ENCODE measurements at regions not wholly inside any gene's neighbourhood (a gene's known extent, or its start where the extent isn't known, plus 50 kb on each side); places are given as distances from the start of the nearest gene placed in this dataset.
"Not testable (repeated sequence)": the region's sequence is repeated elsewhere in the genome, so short reads cannot be mapped to it uniquely, and the experiment has no call there.

GRCh38 chr5:67619235-67619634, 422.6 kb upstream of the CD180 start:
- no peak for DNase-seq

GRCh38 chr5:67617051-67617450, 420.5 kb upstream of the CD180 start:
- DNase-seq, result no peak

DNA sequence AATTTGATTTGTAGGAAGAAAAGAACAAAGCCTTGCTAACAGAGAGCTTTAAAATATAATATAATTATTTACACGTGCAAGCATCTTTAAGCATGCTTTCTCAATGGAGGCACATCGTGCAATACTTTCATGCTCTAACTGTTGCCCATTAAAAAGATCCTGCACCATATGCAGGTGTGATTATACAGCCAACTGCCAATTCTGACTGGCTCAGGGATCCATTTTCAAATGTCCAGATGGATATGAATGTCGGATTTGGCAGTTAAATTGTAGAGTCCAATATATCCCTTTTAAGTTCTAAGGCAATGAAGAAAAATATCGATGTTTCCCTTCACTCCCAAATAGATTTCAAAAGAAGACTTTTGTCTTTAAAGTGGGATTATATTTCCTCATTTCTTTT, 416.4 kb upstream of the CD180 start:
- DNase-seq, result no peak

- DNase-seq, result no peak
These were observed 413.8 kb upstream of the CD180 start for GRCh38 chr5:67610186-67610912.

DNA sequence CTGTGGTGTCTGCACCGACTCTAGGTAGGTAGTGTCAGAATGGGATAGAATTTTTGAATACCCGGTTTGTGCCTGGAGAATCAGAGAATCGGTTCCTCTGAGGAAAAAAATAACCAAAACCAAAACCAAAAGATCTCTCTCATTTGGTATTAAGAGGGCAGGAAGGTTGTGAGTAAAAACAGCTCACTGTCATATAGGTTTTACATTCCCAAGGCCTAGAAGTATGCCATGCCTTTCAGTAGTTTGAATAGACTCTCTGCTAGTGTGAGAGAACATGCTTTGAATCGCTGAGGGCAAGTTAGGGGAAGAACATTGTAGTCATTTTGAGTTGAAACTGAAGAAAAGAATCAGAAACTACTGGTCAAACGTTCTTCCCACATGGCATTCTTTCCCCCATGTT, 411.4 kb upstream of the CD180 start:
- no peak for DNase-seq

DNA sequence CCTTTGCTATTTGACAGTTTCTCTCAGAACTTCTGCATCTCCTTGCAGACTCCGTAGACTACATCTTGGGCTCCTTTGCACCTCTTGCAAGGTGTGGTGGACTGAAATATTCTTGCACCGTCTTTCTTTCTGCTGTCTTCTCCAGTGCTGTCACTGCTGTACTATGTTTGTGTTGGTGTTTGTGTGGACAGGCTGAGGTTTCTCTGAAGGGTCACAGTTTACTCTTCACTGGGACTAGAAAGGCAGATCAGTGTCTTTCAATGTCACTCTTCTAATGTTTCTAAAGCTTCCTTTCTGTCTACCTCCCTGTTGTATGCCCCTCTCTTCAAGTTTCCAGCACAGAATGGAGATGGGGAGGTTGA, 410.0 kb upstream of the CD180 start:
- DNase-seq, result no peak

- no peak for DNase-seq
These were observed 409.4 kb upstream of the CD180 start for GRCh38 chr5:67605730-67606585.

DNA sequence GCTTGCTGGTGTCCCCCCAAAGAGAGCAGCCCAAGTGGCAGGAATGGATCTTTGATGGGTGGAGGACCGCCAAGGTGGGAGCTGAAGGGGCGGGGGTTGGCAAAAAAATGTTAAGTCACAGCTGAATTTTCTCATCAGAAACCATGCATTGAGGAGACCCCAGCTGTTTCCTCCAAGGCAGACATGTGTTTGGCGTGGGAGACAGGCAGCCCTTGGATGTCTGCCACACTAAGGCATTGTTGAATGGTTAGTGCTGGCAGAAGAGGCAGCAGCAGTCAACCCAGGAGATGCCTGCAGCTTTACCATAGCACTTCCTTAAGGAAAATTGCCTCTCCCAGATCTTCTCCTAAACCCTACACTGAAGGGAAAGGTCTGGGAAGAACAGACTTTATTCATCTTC, 394.9 kb upstream of the CD180 start:
- no peak for DNase-seq

GRCh38 chr5:67588389-67588788, 391.8 kb upstream of the CD180 start:
- no peak for DNase-seq

DNA sequence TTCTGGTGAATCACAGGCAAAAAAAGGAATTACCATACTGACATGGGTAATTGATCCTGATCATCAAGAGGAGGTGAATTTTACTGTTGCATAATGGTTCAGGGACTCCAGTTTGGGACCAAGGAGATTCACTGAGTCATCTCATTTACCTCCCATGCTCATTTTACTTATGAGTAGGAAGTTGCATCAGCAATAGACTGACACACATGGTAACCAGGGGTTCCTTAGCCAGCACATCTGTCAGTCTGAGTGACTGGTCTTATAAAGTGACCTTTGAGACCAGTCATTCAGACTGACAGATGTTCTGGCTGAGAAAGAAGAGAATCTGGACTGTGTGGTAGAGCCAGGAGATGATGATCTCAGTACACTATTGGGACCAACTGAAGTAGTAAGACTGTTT, 384.6 kb upstream of the CD180 start:
- no peak for DNase-seq

- no peak for DNase-seq
These were observed 381.4 kb upstream of the CD180 start for GRCh38 chr5:67578011-67578410.

DNA sequence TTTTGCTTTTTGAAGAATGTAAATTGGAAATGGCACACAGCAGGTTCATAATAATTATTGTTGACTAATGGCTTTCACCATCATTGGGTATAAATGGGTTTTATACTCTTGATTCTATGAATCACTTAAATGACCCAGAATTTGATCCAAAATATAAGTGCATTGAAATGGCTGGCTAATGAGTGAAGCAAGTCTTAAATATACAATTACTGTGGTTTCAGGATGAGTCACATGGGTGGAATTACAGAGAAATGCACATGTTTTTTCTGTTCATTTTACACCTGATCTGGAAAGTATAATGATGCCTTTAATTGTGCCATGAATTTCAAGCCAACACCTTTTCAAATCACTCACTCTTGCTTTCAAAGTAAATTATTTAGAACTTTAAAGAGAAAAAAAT, 380.8 kb upstream of the CD180 start:
- DNase-seq, result no peak

DNA sequence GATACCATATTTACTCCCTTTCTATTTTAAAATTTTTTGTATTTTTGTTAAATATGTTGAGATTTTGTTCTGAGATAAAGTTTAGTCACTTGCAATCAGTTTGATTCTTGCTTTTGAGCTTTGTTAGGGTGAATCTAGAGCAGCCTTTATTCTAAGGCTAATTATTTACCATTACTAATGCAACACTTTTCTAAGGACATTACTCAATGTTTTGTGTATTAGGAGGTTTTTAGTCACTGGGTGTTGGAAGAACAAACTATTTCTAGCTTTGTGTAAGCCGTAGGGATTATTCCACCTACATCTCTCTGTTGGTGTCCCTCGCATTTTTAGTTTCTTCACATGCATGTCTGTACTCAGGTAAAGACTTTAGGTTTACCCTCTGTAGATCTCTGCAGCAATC, 379.5 kb upstream of the CD180 start:
- DNase-seq, result no peak

DNA sequence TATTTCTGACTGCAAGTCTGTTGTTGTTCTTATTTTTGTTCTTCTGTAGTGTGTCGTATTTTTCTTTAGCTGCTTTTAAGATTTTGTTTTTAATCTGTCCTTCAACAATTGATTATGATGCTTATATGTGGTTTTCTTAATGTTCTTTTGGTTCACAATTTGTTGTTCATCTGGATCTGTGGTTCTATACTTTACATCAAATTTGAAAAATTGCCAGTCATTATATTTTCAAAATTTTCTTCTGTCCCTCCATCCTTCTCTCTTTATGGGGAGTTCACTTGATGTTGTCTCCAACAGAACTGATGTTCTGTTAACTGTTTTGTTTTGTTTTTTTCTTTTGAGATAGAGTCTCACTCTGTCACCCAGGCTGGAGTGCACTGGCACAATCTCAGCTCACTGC, 378.5 kb upstream of the CD180 start:
- no peak for DNase-seq

GRCh38 chr5:67561151-67561932, 364.7 kb upstream of the CD180 start:
- DNase-seq, result no peak

DNA sequence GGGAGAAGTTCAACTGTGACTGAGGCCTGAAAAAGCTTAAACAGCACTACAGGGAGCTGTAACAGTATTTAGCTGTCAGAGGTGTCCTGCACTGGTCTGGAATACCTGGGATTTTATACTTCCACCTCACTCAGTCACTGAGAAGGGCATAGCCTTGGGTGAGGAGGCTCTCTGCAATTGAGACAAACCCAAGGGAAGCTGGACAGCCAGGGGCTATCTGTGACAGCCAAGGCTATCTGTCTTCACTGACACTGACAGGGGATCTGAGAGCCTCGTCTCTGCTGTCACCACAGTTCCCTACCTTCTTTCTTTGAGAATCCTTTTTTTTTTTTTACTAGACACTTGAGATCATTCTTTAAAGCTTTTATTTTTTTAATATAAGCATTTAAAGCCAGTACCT, 356.2 kb upstream of the CD180 start:
- DNase-seq, result no peak

DNA sequence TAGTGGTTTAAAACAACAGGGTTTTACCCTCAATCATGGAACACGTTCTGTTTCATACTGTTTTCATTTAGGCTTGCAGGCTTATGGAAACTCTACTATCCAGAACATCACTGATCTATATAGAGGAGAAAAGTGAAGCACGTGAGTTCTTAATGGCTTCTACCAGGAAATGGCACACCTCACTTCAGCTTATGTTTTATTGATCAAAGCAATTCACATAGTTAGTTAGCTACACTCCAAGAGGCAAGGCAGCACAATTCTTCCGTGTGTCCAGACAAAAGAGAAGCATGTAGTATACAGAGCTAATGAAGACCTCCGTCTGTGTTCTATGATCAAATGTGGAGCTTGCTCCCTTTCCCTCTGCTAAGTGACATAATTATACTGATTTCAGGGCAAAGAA, 353.3 kb upstream of the CD180 start:
- DNase-seq, result no peak

GRCh38 chr5:67549296-67549618, 352.7 kb upstream of the CD180 start:
- no peak for DNase-seq

DNA sequence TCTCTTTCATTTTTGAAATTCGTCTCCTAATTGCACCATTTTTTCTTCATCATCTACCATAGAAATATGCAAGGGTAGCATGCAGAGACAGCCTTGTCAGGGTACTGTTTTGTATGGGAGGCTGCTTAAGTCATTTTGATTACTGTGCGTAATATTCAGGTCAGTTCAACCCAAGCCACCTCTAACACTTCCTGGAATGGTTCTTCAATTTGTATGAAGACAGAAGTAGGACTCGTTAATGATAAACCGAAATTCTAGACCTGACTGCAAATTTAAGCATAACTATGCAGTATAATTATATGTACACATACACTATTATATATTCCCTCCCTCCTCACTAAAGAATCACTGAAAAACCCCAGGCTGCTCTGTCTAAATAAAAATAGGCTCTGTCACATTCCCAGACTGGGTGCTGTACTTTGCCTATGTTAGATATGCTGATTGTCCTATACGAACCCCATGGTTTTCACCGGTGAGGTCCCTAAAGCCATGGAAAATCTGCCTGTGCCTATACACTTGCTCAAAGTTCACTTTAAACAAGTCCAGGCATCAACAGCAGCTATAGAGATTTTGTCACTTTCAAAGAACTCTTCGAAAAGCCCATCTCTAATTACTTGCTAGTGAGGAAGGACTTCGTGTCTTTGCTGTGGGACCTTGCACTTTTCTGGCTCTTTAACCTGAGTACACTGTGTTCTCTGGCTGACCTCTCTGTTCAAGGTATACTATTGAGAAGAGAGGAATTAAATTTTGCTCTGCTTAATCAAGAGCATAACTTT, 352.1 kb upstream of the CD180 start:
- DNase-seq, result no peak

GRCh38 chr5:67547682-67548081, 351.1 kb upstream of the CD180 start:
- no peak for DNase-seq

DNA sequence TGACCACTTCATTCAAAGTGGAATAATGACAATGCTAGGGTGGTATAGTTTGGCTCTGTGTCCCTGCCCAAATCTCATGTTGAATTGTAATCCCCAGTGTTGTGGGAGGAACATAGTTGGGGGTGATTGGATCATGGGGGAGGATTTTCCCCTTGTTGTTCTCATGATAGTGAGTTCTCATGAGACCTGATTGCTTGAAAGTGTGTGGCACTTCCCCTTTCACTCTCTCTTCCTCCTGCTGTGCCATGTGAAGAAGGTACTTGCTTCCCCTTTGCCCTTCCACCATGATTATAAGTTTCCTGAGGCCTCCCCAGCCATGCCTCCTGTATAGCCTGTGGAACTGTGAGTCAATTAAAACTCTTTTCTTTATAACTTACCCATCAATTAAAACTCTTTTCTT, 348.3 kb upstream of the CD180 start:
- DNase-seq, result not testable (repeated sequence)

GRCh38 chr5:67543720-67544270, 347.2 kb upstream of the CD180 start:
- no peak for DNase-seq

- no peak for DNase-seq
These were observed 345.9 kb upstream of the CD180 start for GRCh38 chr5:67542479-67542878.
